T-helper 2 cell treated with Interferon-gamma antibody and Interleukin-4, amounts not matched to agents 100 ng/mL and 5 ng/mL, for 36 hours (primary cell): ENCODE measurements at regions not wholly inside any gene's neighbourhood (a gene's known extent, or its start where the extent isn't known, plus 50 kb on each side); places are given as distances from the start of the nearest gene placed in this dataset.
"Not testable (repeated sequence)": the region's sequence is repeated elsewhere in the genome, so short reads cannot be mapped to it uniquely, and the experiment has no call there.

ENCODE experiments used
- intact Hi-C: fragments of 100-400 bp; cut with micrococcal nuclease; formaldehyde crosslinking; loops from one replicate; pipeline ENCODE4 v1.15.1; 2023

GRCh38 chr7:145143685-145144084 lies 307.8 kb upstream of the TPK1 start:
- intact Hi-C loops, result no loop called here

GRCh38 chr7:145134377-145134776 lies 298.5 kb upstream of the TPK1 start:
- intact Hi-C loops, result no loop called here

GRCh38 chr7:145123502-145123901 lies 287.6 kb upstream of the TPK1 start:
- intact Hi-C loops, result no loop called here

- intact Hi-C loops, result no loop called here
Measured at GRCh38 chr7:145106001-145106400, 270.1 kb upstream of the TPK1 start.

- intact Hi-C loops, result no loop called here
Measured at GRCh38 chr7:145105561-145105960, 269.7 kb upstream of the TPK1 start.

- intact Hi-C loops, result no loop called here
Measured at GRCh38 chr7:145104400-145104799, 268.5 kb upstream of the TPK1 start.

GRCh38 chr7:145102199-145102598 lies 266.3 kb upstream of the TPK1 start:
- intact Hi-C loops, result not testable (repeated sequence)

- intact Hi-C loops, result no loop called here
Measured at GRCh38 chr7:145092766-145093165, 256.9 kb upstream of the TPK1 start.

GRCh38 chr7:145088111-145088745 lies 252.4 kb upstream of the TPK1 start:
- intact Hi-C loops, result no loop called here

- intact Hi-C loops, result no loop called here
Measured at GRCh38 chr7:145082366-145083161, 246.7 kb upstream of the TPK1 start.

GRCh38 chr7:145065473-145065872 lies 229.6 kb upstream of the TPK1 start:
- intact Hi-C loops, result no loop called here

- intact Hi-C loops, result no loop called here
Measured at GRCh38 chr7:145064114-145064513, 228.3 kb upstream of the TPK1 start.

GRCh38 chr7:145053781-145054180 lies 217.9 kb upstream of the TPK1 start:
- intact Hi-C loops, result no loop called here

- intact Hi-C loops, result loop anchor here (1.0 kb wide), 1 partner anchor 14 kb away; no protein-coding TSS in a partner anchor
Measured at GRCh38 chr7:145050415-145050814, 214.6 kb upstream of the TPK1 start.

GRCh38 chr7:145036604-145037405 lies 201.0 kb upstream of the TPK1 start:
- intact Hi-C loops, result loop anchor here (1.0 to 5.0 kb wide), 3 partner anchors 13 to 1053 kb away; no protein-coding TSS in a partner anchor

GRCh38 chr7:145031162-145031561 lies 195.3 kb upstream of the TPK1 start:
- intact Hi-C loops, result no loop called here

- intact Hi-C loops, result no loop called here
Measured at GRCh38 chr7:145030754-145031153, 194.9 kb upstream of the TPK1 start.

- intact Hi-C loops, result no loop called here
Measured at GRCh38 chr7:145020454-145020853, 184.6 kb upstream of the TPK1 start.

- intact Hi-C loops, result no loop called here
Measured at GRCh38 chr7:145016068-145016467, 180.2 kb upstream of the TPK1 start.

- intact Hi-C loops, result no loop called here
Measured at GRCh38 chr7:145009876-145010275, 174.0 kb upstream of the TPK1 start.

- intact Hi-C loops, result no loop called here
Measured at GRCh38 chr7:145005601-145006000, 169.7 kb upstream of the TPK1 start.

- intact Hi-C loops, result no loop called here
Measured at GRCh38 chr7:144997512-144997911, 161.7 kb upstream of the TPK1 start.
